CD4-positive, alpha-beta memory T cell (primary cell): ENCODE measurements at regions not wholly inside any gene's neighbourhood (a gene's known extent, or its start where the extent isn't known, plus 50 kb on each side); places are given as distances from the start of the nearest gene placed in this dataset.
"Not testable (repeated sequence)": the region's sequence is repeated elsewhere in the genome, so short reads cannot be mapped to it uniquely, and the experiment has no call there.

Experiments used
- CTCF ChIA-PET: fragments of 350-600 bp; sonication (Branson Sonifier 250); formaldehyde crosslinking; loops from one replicate; lab custom pipeline; 2021; ENCODE audit warnings: inconsistent platforms; ENCODE audit not compliant: partially characterized antibody; lab: Charles Lee
- POLR2A ChIA-PET: fragments of 350-600 bp; sonication (Branson Sonifier 250); formaldehyde crosslinking; loops from one replicate; lab custom pipeline; 2021; ENCODE audit not compliant: partially characterized antibody; lab: Charles Lee
- DNase-seq, 5 donors: peaks; one replicate each; pipeline versions ENCODE4 v3.0.0 to v3.0.0-alpha.2; 2020 to 2022; ENCODE audit warnings: mixed read lengths in 1 of 5
- H3K27ac ChIP-seq: one replicate; pipeline ENCODE4 v1.7.0; 2013; ENCODE audit warnings: low read depth, low read length
- H3K27me3 ChIP-seq: 2 replicates; pipeline ENCODE4 v1.7.0; 2013; ENCODE audit warnings: mild to moderate bottlenecking, low read length, moderate library complexity; ENCODE audit not compliant: insufficient read depth
- H3K36me3 ChIP-seq: 2 replicates; pipeline ENCODE4 v1.7.0; 2013; ENCODE audit warnings: mild to moderate bottlenecking, low read length, moderate library complexity; ENCODE audit not compliant: insufficient read depth
- H3K4me1 ChIP-seq: 2 replicates; pipeline ENCODE4 v1.7.0; 2013; ENCODE audit warnings: mild to moderate bottlenecking, low read length, moderate library complexity; ENCODE audit not compliant: insufficient read depth
- H3K4me3 ChIP-seq, 2 donors: one replicate each; pipeline ENCODE4 v1.7.0; 2013; ENCODE audit warnings: low read length in 2 of 2, mild to moderate bottlenecking in 1 of 2
- H3K9me3 ChIP-seq, 2 donors: one replicate each; pipeline ENCODE4 v1.7.0; 2013; ENCODE audit warnings: low read length in 2 of 2, control low read depth in 1 of 2; ENCODE audit not compliant: control insufficient read depth in 1 of 2
- H3K27ac Mint-ChIP-seq, 7 donors: one replicate each; pipeline ENCODE4 v1.8.0; 2020 to 2021; ENCODE audit warnings: mixed read lengths in 7 of 7, mild to moderate bottlenecking in 6 of 7, inconsistent platforms in 3 of 7, moderate library complexity in 3 of 7
- H3K27me3 Mint-ChIP-seq, 2 donors: one replicate each; pipeline ENCODE4 v1.8.0; 2020 to 2021; ENCODE audit warnings: mixed read lengths in 2 of 2
- H3K36me3 Mint-ChIP-seq, 2 donors: one replicate each; pipeline ENCODE4 v1.8.0; 2020 to 2021; ENCODE audit warnings: mixed read lengths in 2 of 2, inconsistent platforms in 1 of 2, mild to moderate bottlenecking in 1 of 2
- H3K4me1 Mint-ChIP-seq, 4 donors: one replicate each; pipeline ENCODE4 v1.8.0; 2020 to 2021; ENCODE audit warnings: mixed read lengths in 4 of 4, mild to moderate bottlenecking in 1 of 4
- H3K4me3 Mint-ChIP-seq, 8 donors: one replicate each; pipeline ENCODE4 v1.8.0; 2020 to 2021; ENCODE audit warnings: mixed read lengths in 8 of 8, mild to moderate bottlenecking in 7 of 8, moderate library complexity in 6 of 8, inconsistent platforms in 3 of 8
- H3K9me3 Mint-ChIP-seq, 8 donors: one replicate each; pipeline ENCODE4 v1.8.0; 2020 to 2021; ENCODE audit warnings: mixed read lengths in 8 of 8, mild to moderate bottlenecking in 5 of 8, inconsistent platforms in 3 of 8, moderate library complexity in 1 of 8
- intact Hi-C: fragments of 100-400 bp; cut with micrococcal nuclease; formaldehyde crosslinking; loops from one replicate; pipeline ENCODE4 v1.15.1; 2023

DNA sequence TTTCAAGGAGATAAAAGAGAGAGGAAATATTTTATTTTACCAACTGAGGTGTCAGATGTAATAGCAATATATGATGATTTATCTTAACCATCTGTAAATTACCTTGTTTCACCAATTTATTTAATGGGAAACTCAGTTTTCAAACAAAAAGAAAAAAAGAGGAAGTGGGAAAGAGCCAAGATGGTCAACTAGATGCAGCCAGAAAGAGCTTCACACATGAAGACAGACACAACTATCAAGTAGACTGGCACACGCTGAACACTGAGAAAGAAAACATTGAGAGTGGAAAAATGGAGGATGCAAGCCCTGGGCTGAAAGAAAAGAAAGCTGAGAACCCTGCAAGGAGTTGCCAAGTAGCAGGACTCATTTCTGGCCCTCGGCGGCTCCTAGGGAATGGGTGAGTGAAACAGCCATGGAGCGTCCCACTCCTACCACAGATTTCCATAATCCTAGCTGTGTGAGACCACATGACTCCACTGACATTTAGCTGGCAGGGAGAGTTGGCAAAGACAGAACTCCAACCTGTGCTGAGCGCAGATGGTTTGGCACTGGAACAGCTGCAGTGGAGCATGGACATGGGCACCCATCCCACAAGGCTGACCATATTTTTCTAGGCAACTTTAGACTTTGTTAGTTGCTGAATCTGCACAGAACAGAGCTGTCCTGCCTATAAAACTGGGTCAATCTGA, 409.3 kb downstream of the FAM47B start:
- POLR2A ChIA-PET = no interaction called here
- Mint-ChIP-seq H3K27ac (no peak overlapping the region), H3K4me1 (no peaks in the 10 kb centered on the region), H3K36me3 (no peaks in the 10 kb centered on the region), H3K4me3 (no peak overlapping the region), H3K27me3 (no peaks in the 10 kb centered on the region), H3K9me3 (peaks cover 0 to 13% (median 3%) of the 10 kb centered on the region in 8 donors)
- Histone ChIP-seq H3K36me3 (no peaks in the 10 kb centered on the region), H3K4me3 (no peak overlapping the region), H3K27me3 (no peaks in the 10 kb centered on the region), H3K4me1 (no peaks in the 10 kb centered on the region), H3K9me3 (no peaks in the 10 kb centered on the region), H3K27ac (no peak overlapping the region)
- CTCF ChIA-PET = no interaction called here
- no peak for DNase-seq
- intact Hi-C loops = no loop called here

GRCh38 chrX:35357656-35358055, 415.1 kb downstream of the FAM47B start:
- Histone ChIP-seq H3K4me3 (no peak overlapping the region), H3K27me3 (no peaks in the 10 kb centered on the region), H3K9me3 (no peaks in the 10 kb centered on the region), H3K4me1 (no peaks in the 10 kb centered on the region), H3K36me3 (no peaks in the 10 kb centered on the region), H3K27ac (no peak overlapping the region)
- intact Hi-C loops = no loop called here
- H3K4me3 Mint-ChIP-seq = no peak overlapping the region
- no peak for DNase-seq
- H3K9me3 Mint-ChIP-seq = peaks cover 0 to 24% (median 7%) of the 10 kb centered on the region in 8 donors
- no peak overlapping the region for H3K27ac Mint-ChIP-seq
- H3K36me3 Mint-ChIP-seq = no peaks in the 10 kb centered on the region
- ChIA-PET CTCF (no interaction called here), POLR2A (no interaction called here)
- no peaks in the 10 kb centered on the region for H3K4me1 Mint-ChIP-seq
- no peaks in the 10 kb centered on the region for H3K27me3 Mint-ChIP-seq

DNA sequence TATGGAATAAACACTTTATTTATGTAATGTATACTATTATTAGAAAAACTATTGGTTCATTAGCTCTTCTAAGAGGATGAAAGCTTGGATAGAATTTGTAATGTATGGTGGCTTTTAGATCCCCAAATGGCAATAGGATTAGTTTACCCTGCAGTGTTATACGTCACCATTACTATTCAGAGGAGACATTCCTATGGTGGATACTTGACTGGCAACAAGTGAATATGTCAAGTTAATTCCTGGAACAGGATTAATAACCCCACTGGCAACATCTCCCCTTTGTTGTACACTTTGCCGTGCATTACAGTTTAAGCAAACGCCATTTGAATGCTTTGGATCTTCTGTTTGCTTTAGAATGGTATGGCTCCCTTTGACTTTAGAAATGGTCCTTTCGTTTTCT, 420.3 kb downstream of the FAM47B start:
- H3K4me1 ChIP-seq = no peaks in the 10 kb centered on the region
- H3K27me3 Mint-ChIP-seq = no peaks in the 10 kb centered on the region
- H3K4me3 Mint-ChIP-seq = no peak overlapping the region
- H3K27ac Mint-ChIP-seq = no peak overlapping the region
- peaks cover 0 to 12% (median 4%) of the 10 kb centered on the region in 8 donors for H3K9me3 Mint-ChIP-seq
- intact Hi-C loops = no loop called here
- no peaks in the 10 kb centered on the region for H3K4me1 Mint-ChIP-seq
- ChIA-PET CTCF (no interaction called here), POLR2A (no interaction called here)
- H3K27me3 ChIP-seq = no peaks in the 10 kb centered on the region
- no peaks in the 10 kb centered on the region for H3K36me3 ChIP-seq
- no peak overlapping the region for H3K4me3 ChIP-seq
- no peak overlapping the region for H3K27ac ChIP-seq
- no peaks in the 10 kb centered on the region for H3K36me3 Mint-ChIP-seq
- DNase-seq = no peak
- no peaks in the 10 kb centered on the region for H3K9me3 ChIP-seq

GRCh38 chrX:35374116-35374515, 424.0 kb upstream of the MAGEB16 start:
- no peaks in the 10 kb centered on the region for H3K4me1 ChIP-seq
- no peak for DNase-seq
- Mint-ChIP-seq H3K27me3 (no peaks in the 10 kb centered on the region), H3K9me3 (peaks cover 0 to 4% (median 0%) of the 10 kb centered on the region in 8 donors), H3K4me3 (no peak overlapping the region), H3K36me3 (no peaks in the 10 kb centered on the region), H3K27ac (no peak overlapping the region), H3K4me1 (no peaks in the 10 kb centered on the region)
- no peaks in the 10 kb centered on the region for H3K27me3 ChIP-seq
- H3K27ac ChIP-seq = no peak overlapping the region
- POLR2A ChIA-PET = no interaction called here
- intact Hi-C loops = no loop called here
- H3K36me3 ChIP-seq = no peaks in the 10 kb centered on the region
- H3K9me3 ChIP-seq = no peaks in the 10 kb centered on the region
- CTCF ChIA-PET = no interaction called here
- H3K4me3 ChIP-seq = no peak overlapping the region

- ChIA-PET CTCF (no interaction called here), POLR2A (no interaction called here)
- Histone ChIP-seq H3K27me3 (no peaks in the 10 kb centered on the region), H3K9me3 (no peaks in the 10 kb centered on the region), H3K27ac (no peak overlapping the region), H3K4me3 (no peak overlapping the region), H3K4me1 (no peaks in the 10 kb centered on the region), H3K36me3 (no peaks in the 10 kb centered on the region)
- intact Hi-C loops = no loop called here
- Mint-ChIP-seq H3K4me3 (no peak overlapping the region), H3K9me3 (peaks cover 0 to 2% (median 0%) of the 10 kb centered on the region in 8 donors), H3K27ac (peak overlapping the region in 2 of 7 donors; percentile 14 to 28), H3K27me3 (no peaks in the 10 kb centered on the region), H3K36me3 (no peaks in the 10 kb centered on the region), H3K4me1 (no peaks in the 10 kb centered on the region)
- no peak for DNase-seq
These were observed 417.1 kb upstream of the MAGEB16 start for GRCh38 chrX:35380808-35381700.

DNA sequence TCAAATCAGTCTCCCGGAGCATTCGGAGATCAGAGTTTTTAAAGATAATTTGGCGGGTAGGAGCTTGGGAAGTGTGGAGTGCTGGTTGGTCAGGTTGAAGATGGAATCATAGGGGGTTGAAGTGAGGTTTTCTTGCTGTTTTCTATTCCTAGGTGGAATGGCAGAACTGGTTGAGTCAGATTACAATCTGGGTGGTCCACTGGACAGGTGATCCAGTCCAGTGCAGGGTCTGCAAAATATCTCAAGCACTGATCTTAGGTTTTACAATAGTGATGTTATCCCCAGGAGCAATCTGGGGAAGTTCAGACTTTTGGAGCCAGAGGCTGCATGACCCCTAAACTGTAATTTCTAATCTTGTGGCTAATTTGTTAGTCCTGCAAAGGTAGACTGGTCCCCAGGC, 416.4 kb upstream of the MAGEB16 start:
- H3K36me3 Mint-ChIP-seq, H3K4me1 ChIP-seq, H3K4me3 Mint-ChIP-seq, H3K4me3 ChIP-seq, DNase-seq, H3K9me3 Mint-ChIP-seq, H3K27me3 ChIP-seq, H3K4me1 Mint-ChIP-seq, POLR2A ChIA-PET, CTCF ChIA-PET, H3K27ac ChIP-seq, intact Hi-C loops, H3K9me3 ChIP-seq, H3K27me3 Mint-ChIP-seq, H3K36me3 ChIP-seq: not testable (repeated sequence)
- peak overlapping the region in 1 of 7 donors; percentile 28 for H3K27ac Mint-ChIP-seq

DNA sequence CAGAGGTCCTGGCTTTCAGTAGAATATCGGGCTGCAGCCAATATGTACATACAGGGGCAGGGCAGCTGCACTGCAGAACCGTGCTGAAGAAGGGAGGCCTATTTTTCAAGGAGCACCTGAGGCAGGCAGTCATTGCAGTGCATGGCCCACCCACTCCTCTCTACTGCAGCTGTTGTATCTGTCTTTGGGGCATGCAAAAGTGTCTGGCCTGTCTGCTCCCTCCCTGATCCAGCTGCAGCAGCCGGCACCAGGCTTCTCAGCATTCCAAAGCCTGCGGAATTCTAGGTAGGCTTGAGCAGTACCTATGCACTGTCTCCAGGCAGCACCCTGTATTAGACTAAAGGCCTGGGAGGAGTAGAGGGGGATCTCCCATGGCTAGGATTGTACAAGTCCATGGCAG, 415.2 kb upstream of the MAGEB16 start:
- Mint-ChIP-seq H3K9me3 (peaks cover 0 to 5% (median 0%) of the 10 kb centered on the region in 8 donors), H3K4me3 (no peak overlapping the region), H3K4me1 (no peaks in the 10 kb centered on the region), H3K27me3 (no peaks in the 10 kb centered on the region), H3K27ac (no peak overlapping the region), H3K36me3 (no peaks in the 10 kb centered on the region)
- Histone ChIP-seq H3K27ac (no peak overlapping the region), H3K4me3 (no peak overlapping the region), H3K27me3 (no peaks in the 10 kb centered on the region), H3K9me3 (no peaks in the 10 kb centered on the region), H3K36me3 (no peaks in the 10 kb centered on the region), H3K4me1 (no peaks in the 10 kb centered on the region)
- intact Hi-C loops = no loop called here
- ChIA-PET CTCF (no interaction called here), POLR2A (no interaction called here)
- no peak for DNase-seq
